H1 (cell line): ENCODE measurements at regions not wholly inside any gene's neighbourhood (a gene's known extent, or its start where the extent isn't known, plus 50 kb on each side); places are given as distances from the start of the nearest gene placed in this dataset.

ENCODE experiments used
- CTCF ChIA-PET: fragments of 300-600 bp; sonication (Branson Sonifier 250); formaldehyde crosslinking; loops from one replicate; lab custom pipeline; 2021; ENCODE audit not compliant: partially characterized antibody; lab: Charles Lee
- POLR2A ChIA-PET: fragments of 300-600 bp; sonication (Branson Sonifier 250); formaldehyde crosslinking; loops from one replicate; lab custom pipeline; 2021; ENCODE audit warnings: inconsistent platforms; ENCODE audit not compliant: partially characterized antibody; lab: Charles Lee
- DNase-seq, 2 experiments: peaks; one replicate each; pipeline versions ENCODE4 v3.0.0 to v3.0.0-alpha.2; 2010 to 2022; ENCODE audit warnings: low spot score in 2 of 2, low read depth in 1 of 2, mixed read lengths in 1 of 2
- FAIRE-seq: peaks from 2 replicates; lab custom pipeline; 2011; peaks lifted over from hg19 to GRCh38; lab: Jason Lieb, UNC
- H2AFZ ChIP-seq: 2 replicates; pipeline ENCODE4 v1.8.1; 2012; ENCODE audit warnings: low read length, inconsistent platforms
- H2AK5ac ChIP-seq: 2 replicates; pipeline ENCODE4 v1.6.1; 2013; ENCODE audit warnings: low read depth, low read length
- H2BK120ac ChIP-seq: replicated peaks from 2 replicates; pipeline ENCODE3; 2013; ENCODE audit warnings: low read depth, low read length, inconsistent platforms
- H2BK12ac ChIP-seq: 2 replicates; pipeline ENCODE4 v1.6.1; 2013; ENCODE audit warnings: low read depth, low read length
- H2BK15ac ChIP-seq: 2 replicates; pipeline ENCODE4 v1.6.1; 2013; ENCODE audit warnings: low read length
- H2BK20ac ChIP-seq: 2 replicates; pipeline ENCODE4 v1.6.1; 2013; ENCODE audit warnings: low read length
- H2BK5ac ChIP-seq: 2 replicates; pipeline ENCODE4 v1.6.1; 2013; ENCODE audit warnings: low read depth, low read length
- H3K14ac ChIP-seq: 2 replicates; pipeline ENCODE4 v1.6.1; 2013; ENCODE audit warnings: inconsistent platforms; ENCODE audit not compliant: insufficient read length
- H3K18ac ChIP-seq: 2 replicates; pipeline ENCODE4 v1.6.1; 2013; ENCODE audit warnings: low read length; ENCODE audit errors: extremely low read depth
- H3K23ac ChIP-seq: 2 replicates; pipeline ENCODE4 v1.6.1; 2013; ENCODE audit warnings: inconsistent platforms; ENCODE audit not compliant: insufficient read length
- H3K23me2 ChIP-seq: 2 replicates; pipeline ENCODE4 v1.6.1; 2013; ENCODE audit warnings: low read depth, low read length
- H3K27ac ChIP-seq: 2 replicates; pipeline ENCODE4 v1.6.1; 2011; ENCODE audit warnings: low read depth, low read length, inconsistent platforms
- H3K27me3 ChIP-seq, 4 experiments: replicated peaks in 1 of 4; 1 replicate in 1 of 4; 2 replicates in 3 of 4; pipeline versions ENCODE4 v1.6.1 to v1.8.1; 2011 to 2013; ENCODE audit warnings: low read length in 3 of 4, mild to moderate bottlenecking in 3 of 4, inconsistent platforms in 2 of 4, mixed read lengths in 2 of 4, moderate library complexity in 1 of 4; ENCODE audit not compliant: control insufficient read depth in 3 of 4, insufficient read depth in 3 of 4; ENCODE audit errors: extremely low read depth in 1 of 4
- H3K36me3 ChIP-seq, 4 experiments: 2 replicates each; pipeline versions ENCODE4 v1.6.1 to v1.8.1; 2011 to 2013; ENCODE audit warnings: mild to moderate bottlenecking in 4 of 4, low read length in 3 of 4, moderate library complexity in 2 of 4, control low read depth in 1 of 4, inconsistent platforms in 1 of 4; ENCODE audit not compliant: insufficient read depth in 4 of 4, control insufficient read depth in 2 of 4
- H3K4ac ChIP-seq: replicated peaks from 2 replicates; pipeline ENCODE3; 2013; ENCODE audit warnings: low read length, low read depth, mixed read lengths, inconsistent platforms; ENCODE audit not compliant: insufficient read length
- H3K4me1 ChIP-seq, 4 experiments: replicated peaks in 1 of 4; 1 replicate in 1 of 4; 2 replicates in 3 of 4; pipeline versions ENCODE4 v1.6.1 to v1.8.1; 2011 to 2013; ENCODE audit warnings: low read length in 3 of 4, inconsistent platforms in 2 of 4, mixed read lengths in 1 of 4; ENCODE audit not compliant: insufficient read depth in 4 of 4, control insufficient read depth in 3 of 4
- H3K4me2 ChIP-seq, 2 experiments: 2 replicates each; pipeline versions ENCODE4 v1.6.1 to v1.8.1; 2011 to 2013; ENCODE audit warnings: low read depth in 2 of 2, low read length in 2 of 2, control low read depth in 1 of 2, inconsistent platforms in 1 of 2, mild to moderate bottlenecking in 1 of 2; ENCODE audit not compliant: insufficient read depth in 1 of 2
- H3K4me3 ChIP-seq, 4 experiments: fragments of 200-600, 300-600 bp in 1 of 4; sonication (generic), shearing (Covaris generic), sonication (Bioruptor Twin) in 1 of 4; 2 replicates each; pipeline versions ENCODE4 v1.5.1 to v1.8.1; 2011 to 2016; ENCODE audit warnings: low read length in 4 of 4, low read depth in 3 of 4, control low read depth in 2 of 4, inconsistent platforms in 2 of 4, mild to moderate bottlenecking in 2 of 4, mixed read lengths in 1 of 4, moderate library complexity in 1 of 4; ENCODE audit not compliant: insufficient read depth in 2 of 4; ENCODE audit errors: extremely low read depth in 1 of 4
- H3K56ac ChIP-seq: replicated peaks from 2 replicates; pipeline ENCODE3; 2013; ENCODE audit warnings: low read depth, mild to moderate bottlenecking, mixed read lengths, low read length, inconsistent platforms; ENCODE audit not compliant: insufficient read length
- H3K79me1 ChIP-seq: 2 replicates; pipeline ENCODE4 v1.6.1; 2013; ENCODE audit warnings: low read depth, low read length, control low read depth
- H3K79me2 ChIP-seq, 2 experiments: 2 replicates each; pipeline versions ENCODE4 v1.6.1 to v1.8.1; 2012 to 2013; ENCODE audit warnings: low read length in 2 of 2, mild to moderate bottlenecking in 2 of 2, inconsistent platforms in 1 of 2; ENCODE audit not compliant: insufficient read depth in 2 of 2, control insufficient read depth in 1 of 2
- H3K9ac ChIP-seq, 4 experiments: replicated peaks in 1 of 4; 1 replicate in 1 of 4; 2 replicates in 3 of 4; pipeline versions ENCODE4 v1.6.1 to v1.8.1; 2011 to 2013; ENCODE audit warnings: low read depth in 3 of 4, low read length in 3 of 4, control low read depth in 2 of 4, mild to moderate bottlenecking in 2 of 4, moderate library complexity in 2 of 4, inconsistent platforms in 1 of 4; ENCODE audit errors: extremely low read depth in 1 of 4
- H3K9me3 ChIP-seq, 2 experiments: 2 replicates each; pipeline versions ENCODE4 v1.6.1 to v1.8.1; 2012 to 2013; ENCODE audit warnings: mild to moderate bottlenecking in 2 of 2, moderate library complexity in 2 of 2, control low read depth in 1 of 2, inconsistent platforms in 1 of 2, low read depth in 1 of 2, low read length in 1 of 2, mixed read lengths in 1 of 2; ENCODE audit not compliant: insufficient read depth in 2 of 2
- H4K20me1 ChIP-seq, 2 experiments: replicated peaks in 1 of 2; 2 replicates each; pipeline versions ENCODE3 to v1.8.1; 2011 to 2013; ENCODE audit warnings: inconsistent platforms in 2 of 2, low read length in 2 of 2, mild to moderate bottlenecking in 1 of 2; ENCODE audit not compliant: insufficient read depth in 2 of 2, control insufficient read depth in 1 of 2
- H4K5ac ChIP-seq: 2 replicates; pipeline ENCODE4 v1.6.1; 2013; ENCODE audit warnings: low read length, low read depth, mixed read lengths, inconsistent platforms; ENCODE audit not compliant: insufficient read length
- H4K8ac ChIP-seq: 2 replicates; pipeline ENCODE4 v1.8.0; 2013; ENCODE audit warnings: mild to moderate bottlenecking, moderate library complexity, low read length, inconsistent platforms; ENCODE audit not compliant: insufficient read depth; ENCODE audit errors: extremely low read depth
- H4K91ac ChIP-seq: replicated peaks from 2 replicates; pipeline ENCODE3; 2013; ENCODE audit warnings: low read length, mixed read lengths, inconsistent platforms; ENCODE audit not compliant: insufficient read length
- ASH2L ChIP-seq: fragments of 200-600, 300-600 bp; sonication (generic); IDR thresholded peaks from one replicate; pipeline ENCODE4 v1.7.1; 2017; ENCODE audit warnings: low read length
- CHD2 ChIP-seq: IDR thresholded peaks from 2 replicates; pipeline ENCODE4 v1.6.1; 2012; ENCODE audit warnings: low read length, improper control_type of control experiment
- EZH2 ChIP-seq: fragments of 200-600 bp; sonication (generic); IDR thresholded peaks from 2 replicates; pipeline ENCODE4 v1.7.1; 2012; ENCODE audit warnings: low read depth, mild to moderate bottlenecking, moderate library complexity, low read length, inconsistent platforms; ENCODE audit not compliant: severe bottlenecking
- JUN ChIP-seq: IDR thresholded peaks from 2 replicates; pipeline ENCODE4 v1.6.1; 2011; ENCODE audit warnings: low read depth, mild to moderate bottlenecking, improper control_type of control experiment, low read length
- KDM1A ChIP-seq: fragments of 200-600, 300-600 bp; sonication (generic); IDR thresholded peaks from 2 replicates; pipeline ENCODE4 v1.7.1; 2016; ENCODE audit warnings: mild to moderate bottlenecking, low read length, borderline replicate concordance
- MAFK ChIP-seq: IDR thresholded peaks from 2 replicates; pipeline ENCODE4 v1.6.1; 2012; ENCODE audit warnings: low read depth, mild to moderate bottlenecking, improper control_type of control experiment, low read length
- SIX5 ChIP-seq: IDR thresholded peaks from 2 replicates; pipeline ENCODE4 v1.6.1; 2011; ENCODE audit warnings: mild to moderate bottlenecking, low read depth, low read length

DNA sequence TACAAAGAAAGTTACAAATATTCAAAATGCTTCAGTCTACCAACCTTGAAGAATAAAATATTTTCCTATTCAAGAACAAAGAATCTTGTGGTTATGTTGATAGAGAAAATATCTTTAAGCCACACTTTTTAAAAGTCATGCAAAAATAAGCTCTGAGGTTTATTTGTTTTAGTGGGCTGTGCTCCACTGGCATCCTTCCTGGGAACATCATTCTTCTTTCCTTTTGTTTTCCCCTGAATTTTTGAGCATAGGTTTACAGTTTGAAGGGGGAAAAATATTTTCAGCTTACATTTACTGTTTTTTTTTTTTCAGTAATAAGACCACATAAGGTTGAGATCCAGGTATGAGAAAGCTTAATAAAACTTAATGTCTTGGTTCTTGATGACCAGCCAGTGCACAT, 72.0 kb upstream of the BACH2 start:
- Histone ChIP-seq H3K9ac (no peak overlapping the region), H3K27ac (no peak overlapping the region), H3K4ac (no peak overlapping the region), H3K27me3 (no peaks in the 10 kb centered on the region), H3K79me2 (no peaks in the 10 kb centered on the region), H3K36me3 (no peaks in the 10 kb centered on the region), H3K4me1 (peaks cover 1 to 15% (median 6%) of the 10 kb centered on the region in 4 experiments; a peak in 6 of 7 replicates), H2BK20ac (no peak overlapping the region; the same call in 1 of the 2 replicates), H3K14ac (no peak overlapping the region), H3K4me3 (no peak overlapping the region), H2BK120ac (no peak overlapping the region), H3K9me3 (no peaks in the 10 kb centered on the region), H2BK12ac (peak overlapping the region; percentile 55; the same call in 1 of the 2 replicates), H2AFZ (0 out of 2 replicates have a peak overlapping the region, but pooled peaks have one; percentile 3), H3K23ac (no peak overlapping the region), H3K23me2 (no peaks in the 10 kb centered on the region), H3K18ac (no peak overlapping the region), H2BK15ac (no peak overlapping the region), H4K91ac (no peak overlapping the region), H3K79me1 (no peaks in the 10 kb centered on the region), H2AK5ac (no peak overlapping the region), H4K20me1 (no peaks in the 10 kb centered on the region), H4K5ac (no peak overlapping the region), H3K56ac (no peak overlapping the region), H4K8ac (no peak overlapping the region), H2BK5ac (peak overlapping the region; percentile 19; the same call in 1 of the 2 replicates), H3K4me2 (peak overlapping the region; percentile 10 to 52; a peak in 1 of 4 replicates)
- DNase-seq, result no peak
- TF ChIP-seq JUN (no peak), ASH2L (no peak), SIX5 (no peak), MAFK (no peak), CHD2 (no peak), KDM1A (no peak), EZH2 (no peak)
- FAIRE-seq, result no peak
- ChIA-PET CTCF (interaction anchor here (0.8 to 1.5 kb wide), 4 partner anchors 24 to 108 kb away, joined by 3 to 5 read pairs (median 4); no protein-coding TSS in a partner anchor), POLR2A (interaction anchor here (0.8 to 1.2 kb wide), 2 partner anchors 58 to 70 kb away, joined by 3 read pairs; no protein-coding TSS in a partner anchor)
